ENCODE measurements at regions not wholly inside any gene's neighbourhood (a gene's known extent, or its start where the extent isn't known, plus 50 kb on each side); places are given as distances from the start of the nearest gene placed in this dataset.

DNA sequence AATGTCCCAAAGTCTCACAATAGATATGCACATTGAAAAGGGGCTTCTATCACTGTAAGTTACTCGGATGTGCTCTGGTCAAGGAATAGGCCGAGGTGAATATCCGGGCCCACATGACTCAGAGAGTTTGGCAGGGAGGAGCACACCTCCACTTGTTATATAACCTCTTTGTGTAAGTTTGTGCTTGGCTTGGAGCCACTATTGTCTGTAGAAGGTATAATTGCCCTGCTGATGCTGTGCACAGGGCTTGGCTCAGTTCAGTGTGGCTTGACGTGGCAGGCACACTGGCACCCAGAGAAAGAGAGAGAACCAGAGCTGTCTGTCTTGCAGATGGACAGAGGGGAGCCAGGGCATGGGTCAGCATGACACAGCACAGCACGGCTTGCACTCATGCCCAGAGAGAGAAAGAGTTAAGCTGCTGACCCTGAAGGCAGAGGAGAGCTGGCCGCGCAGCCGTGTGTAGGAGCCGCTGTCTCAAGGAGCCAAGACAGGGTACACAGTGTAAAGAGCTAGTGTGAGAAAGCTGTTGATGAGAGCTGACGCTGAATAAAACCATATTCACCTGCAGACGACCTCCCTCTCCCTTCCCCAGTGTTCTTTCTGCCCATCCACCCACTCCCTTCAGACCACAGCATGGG lies 482.5 kb downstream of the C6orf118 start:
- TF ChIP-seq FOXP2 (optimal IDR thresholded peaks at IDR 0.05; ENCODE audit: borderline replicate concordance, extremely low read depth, extremely low read length, insufficient read depth) (no peak), POLR2AphosphoS5 (IDR thresholded peaks at IDR 0.05; ENCODE audit: low read depth, low read length) (no peak), TAF1 (IDR thresholded peaks at IDR 0.05; ENCODE audit: borderline replicate concordance, insufficient read depth, low read length) (no peak), SIN3A (IDR thresholded peaks at IDR 0.05; ENCODE audit: borderline replicate concordance, insufficient read depth, low read length) (no peak)
- TF ChIP-seq, protein P1, sequence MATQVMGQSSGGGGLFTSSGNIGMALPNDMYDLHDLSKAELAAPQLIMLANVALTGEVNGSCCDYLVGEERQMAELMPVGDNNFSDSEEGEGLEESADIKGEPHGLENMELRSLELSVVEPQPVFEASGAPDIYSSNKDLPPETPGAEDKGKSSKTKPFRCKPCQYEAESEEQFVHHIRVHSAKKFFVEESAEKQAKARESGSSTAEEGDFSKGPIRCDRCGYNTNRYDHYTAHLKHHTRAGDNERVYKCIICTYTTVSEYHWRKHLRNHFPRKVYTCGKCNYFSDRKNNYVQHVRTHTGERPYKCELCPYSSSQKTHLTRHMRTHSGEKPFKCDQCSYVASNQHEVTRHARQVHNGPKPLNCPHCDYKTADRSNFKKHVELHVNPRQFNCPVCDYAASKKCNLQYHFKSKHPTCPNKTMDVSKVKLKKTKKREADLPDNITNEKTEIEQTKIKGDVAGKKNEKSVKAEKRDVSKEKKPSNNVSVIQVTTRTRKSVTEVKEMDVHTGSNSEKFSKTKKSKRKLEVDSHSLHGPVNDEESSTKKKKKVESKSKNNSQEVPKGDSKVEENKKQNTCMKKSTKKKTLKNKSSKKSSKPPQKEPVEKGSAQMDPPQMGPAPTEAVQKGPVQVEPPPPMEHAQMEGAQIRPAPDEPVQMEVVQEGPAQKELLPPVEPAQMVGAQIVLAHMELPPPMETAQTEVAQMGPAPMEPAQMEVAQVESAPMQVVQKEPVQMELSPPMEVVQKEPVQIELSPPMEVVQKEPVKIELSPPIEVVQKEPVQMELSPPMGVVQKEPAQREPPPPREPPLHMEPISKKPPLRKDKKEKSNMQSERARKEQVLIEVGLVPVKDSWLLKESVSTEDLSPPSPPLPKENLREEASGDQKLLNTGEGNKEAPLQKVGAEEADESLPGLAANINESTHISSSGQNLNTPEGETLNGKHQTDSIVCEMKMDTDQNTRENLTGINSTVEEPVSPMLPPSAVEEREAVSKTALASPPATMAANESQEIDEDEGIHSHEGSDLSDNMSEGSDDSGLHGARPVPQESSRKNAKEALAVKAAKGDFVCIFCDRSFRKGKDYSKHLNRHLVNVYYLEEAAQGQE (IDR thresholded peaks at IDR 0.05; ENCODE audit: insufficient read depth in 1 of 2, low read depth in 2 of 2, low read length in 2 of 2): no peak

DNA sequence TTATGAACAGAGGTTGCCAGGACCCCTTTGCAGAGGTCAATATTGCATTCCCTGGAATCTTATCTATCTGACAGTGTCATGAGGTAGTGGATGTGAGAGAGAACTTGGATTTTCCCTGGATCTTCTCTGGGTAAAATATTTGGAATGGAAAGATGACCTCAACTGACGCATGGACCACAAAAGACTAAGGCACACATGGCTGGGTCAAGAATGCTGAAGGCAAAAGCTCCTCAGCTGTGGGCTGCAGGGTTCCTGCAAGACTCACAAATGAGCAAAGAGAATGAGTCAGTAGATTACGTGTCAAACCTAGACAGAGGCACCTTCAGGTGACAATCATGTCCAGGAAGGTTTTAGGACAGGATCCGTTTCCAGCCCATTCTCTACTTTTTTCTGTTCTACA lies 484.0 kb downstream of the C6orf118 start:
- TF ChIP-seq FOXP2 (optimal IDR thresholded peaks at IDR 0.05; ENCODE audit: borderline replicate concordance, extremely low read depth, extremely low read length, insufficient read depth) (no peak), SIN3A (IDR thresholded peaks at IDR 0.05; ENCODE audit: borderline replicate concordance, insufficient read depth, low read length) (no peak), TAF1 (IDR thresholded peaks at IDR 0.05; ENCODE audit: borderline replicate concordance, insufficient read depth, low read length) (no peak), POLR2AphosphoS5 (IDR thresholded peaks at IDR 0.05; ENCODE audit: low read depth, low read length) (no peak)
- TF ChIP-seq, protein P1 (IDR thresholded peaks at IDR 0.05; ENCODE audit: insufficient read depth in 1 of 2, low read depth in 2 of 2, low read length in 2 of 2): no peak

DNA sequence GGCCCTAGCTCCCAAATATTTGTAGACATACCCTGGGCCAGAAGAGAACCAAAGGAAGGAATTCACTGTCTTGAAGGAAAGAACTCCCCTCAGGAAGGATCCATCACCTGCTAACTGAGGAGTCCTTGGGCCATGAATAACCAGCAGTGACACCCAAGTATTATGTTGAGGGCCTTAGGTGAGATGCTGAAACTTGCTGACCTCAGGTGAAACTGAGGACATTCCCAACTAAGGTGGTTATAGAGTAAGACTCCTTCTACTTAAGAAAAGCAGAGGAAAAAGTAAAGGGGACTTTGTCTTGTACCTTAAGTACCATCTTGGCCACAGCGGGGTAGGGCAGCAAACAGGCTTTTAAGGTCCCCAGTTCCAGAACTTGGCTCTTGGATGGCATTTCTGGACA lies 491.7 kb downstream of the C6orf118 start:
- TF ChIP-seq SIN3A (IDR thresholded peaks at IDR 0.05; ENCODE audit: borderline replicate concordance, insufficient read depth, low read length) (no peak), POLR2AphosphoS5 (IDR thresholded peaks at IDR 0.05; ENCODE audit: low read depth, low read length) (no peak)

DNA sequence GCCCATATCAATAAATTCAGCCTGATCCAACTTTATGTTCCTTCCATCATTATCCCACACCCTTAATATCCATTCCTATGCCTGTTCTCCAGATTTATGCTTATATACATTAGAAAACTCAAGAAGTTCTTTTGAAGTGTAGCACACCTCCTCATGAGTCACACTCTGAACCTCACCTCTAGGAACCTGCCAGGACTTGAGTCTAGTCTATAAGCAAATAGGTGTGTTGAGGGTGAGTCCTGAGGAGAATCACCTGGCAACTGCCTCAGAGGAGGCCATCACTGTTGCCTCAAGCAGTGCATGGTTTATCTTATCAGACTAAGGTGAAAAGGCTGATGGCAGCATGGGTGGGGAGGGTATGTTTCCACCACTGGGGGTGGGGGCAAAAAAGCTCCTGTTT lies 496.7 kb downstream of the C6orf118 start:
- no peak for TF ChIP-seq TAF1 (IDR thresholded peaks at IDR 0.05; ENCODE audit: borderline replicate concordance, insufficient read depth, low read length)
- no peak for TF ChIP-seq POLR2AphosphoS5 (IDR thresholded peaks at IDR 0.05; ENCODE audit: low read depth, low read length)
- no peak for TF ChIP-seq FOXP2 (optimal IDR thresholded peaks at IDR 0.05; ENCODE audit: borderline replicate concordance, extremely low read depth, extremely low read length, insufficient read depth)
- TF ChIP-seq, protein P1 (IDR thresholded peaks at IDR 0.05; ENCODE audit: insufficient read depth in 1 of 2, low read depth in 2 of 2, low read length in 2 of 2): no peak
- TF ChIP-seq SIN3A (IDR thresholded peaks at IDR 0.05; ENCODE audit: borderline replicate concordance, insufficient read depth, low read length): no peak

DNA sequence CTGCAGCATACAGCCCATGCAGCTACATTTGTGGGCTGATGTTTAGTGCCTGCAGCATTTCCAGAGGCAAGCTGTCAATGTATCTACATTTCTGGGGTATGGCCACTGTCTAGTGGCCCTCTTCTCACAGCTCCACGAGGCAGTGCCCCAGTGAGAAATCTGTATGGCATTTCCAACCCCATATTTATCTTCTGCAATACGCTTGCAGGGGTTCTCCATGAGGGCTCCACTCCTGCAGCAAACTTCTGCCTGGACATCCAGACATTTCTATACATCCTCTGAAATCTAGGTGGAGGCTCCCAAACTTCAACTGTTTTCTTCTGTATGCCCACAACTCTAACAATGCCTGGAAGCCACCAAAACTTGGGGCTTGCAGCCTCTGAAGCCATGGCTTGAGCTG lies 502.3 kb downstream of the C6orf118 start:
- TF ChIP-seq SIN3A (IDR thresholded peaks at IDR 0.05; ENCODE audit: borderline replicate concordance, insufficient read depth, low read length): no peak
- TF ChIP-seq, protein P1 (IDR thresholded peaks at IDR 0.05; ENCODE audit: insufficient read depth in 1 of 2, low read depth in 2 of 2, low read length in 2 of 2): no peak
- TF ChIP-seq POLR2AphosphoS5 (IDR thresholded peaks at IDR 0.05; ENCODE audit: low read depth, low read length): no peak
- no peak for TF ChIP-seq TAF1 (IDR thresholded peaks at IDR 0.05; ENCODE audit: borderline replicate concordance, insufficient read depth, low read length)
